ENCODE measurements at regions not wholly inside any gene's neighbourhood (a gene's known extent, or its start where the extent isn't known, plus 50 kb on each side); places are given as distances from the start of the nearest gene placed in this dataset.
"Not testable (repeated sequence)": the region's sequence is repeated elsewhere in the genome, so short reads cannot be mapped to it uniquely, and the experiment has no call there.

DNA sequence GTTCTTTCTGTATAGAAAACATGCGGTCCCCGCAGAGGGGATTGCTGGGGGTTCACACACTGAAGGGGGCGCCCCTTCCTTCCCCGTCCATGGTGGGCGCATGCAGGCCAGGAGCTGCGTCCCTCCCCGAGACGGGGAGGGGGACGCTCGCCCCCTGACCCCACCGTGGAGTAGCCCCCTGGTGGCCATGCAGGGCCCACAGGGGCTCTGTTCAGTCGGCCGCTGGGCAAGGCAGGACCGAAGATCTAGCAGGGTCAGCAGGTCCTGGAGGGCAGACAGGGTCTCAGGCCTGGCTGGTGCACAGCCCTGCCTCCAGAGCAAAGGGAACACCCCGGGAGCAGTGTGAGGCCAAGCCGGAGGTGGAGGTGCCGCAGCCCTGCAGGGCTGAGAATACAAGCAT is 4446.4 kb upstream of the TPTE start:
- H3K27ac Mint-ChIP-seq; H3K4me3 Mint-ChIP-seq; H3K36me3 Mint-ChIP-seq; DNase-seq (ENCODE audit: low spot score in 2 of 2, unreplicated experiment in 2 of 2); H3K9me3 Mint-ChIP-seq; H3K4me1 Mint-ChIP-seq; H3K27me3 Mint-ChIP-seq (ENCODE audit: low read depth): not testable (repeated sequence)

- not testable (repeated sequence) for H3K27ac Mint-ChIP-seq; H3K9me3 Mint-ChIP-seq; H3K4me3 Mint-ChIP-seq; H3K27me3 Mint-ChIP-seq (ENCODE audit: low read depth); DNase-seq (ENCODE audit: low spot score in 2 of 2, unreplicated experiment in 2 of 2); H3K4me1 Mint-ChIP-seq; H3K36me3 Mint-ChIP-seq
Measured at GRCh38 chr21:6075627-6076208, 4445.7 kb upstream of the TPTE start.

DNA sequence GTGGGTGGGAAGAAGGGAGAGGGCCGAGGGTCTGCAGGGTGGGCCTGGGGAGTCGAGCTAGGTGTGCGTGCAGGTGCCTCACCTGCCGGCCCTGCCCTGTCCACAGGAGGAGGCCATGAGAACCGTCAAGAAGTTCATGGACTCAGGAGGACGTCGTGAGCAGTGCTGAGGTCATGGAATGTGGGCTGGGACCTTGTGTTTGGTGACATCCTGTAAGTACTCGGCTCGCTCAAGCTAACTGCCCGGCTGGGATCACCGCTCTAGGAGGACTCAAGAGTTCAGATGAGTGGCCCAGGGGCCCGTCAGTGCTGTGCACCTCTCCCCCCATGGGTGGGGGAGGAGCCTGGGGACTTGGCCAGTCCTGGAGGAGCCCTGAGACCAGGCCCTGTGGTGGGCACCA is 4444.0 kb upstream of the TPTE start:
- DNase-seq (ENCODE audit: low spot score in 2 of 2, unreplicated experiment in 2 of 2); H3K27me3 Mint-ChIP-seq (ENCODE audit: low read depth); H3K4me1 Mint-ChIP-seq; H3K27ac Mint-ChIP-seq; H3K4me3 Mint-ChIP-seq; H3K36me3 Mint-ChIP-seq; H3K9me3 Mint-ChIP-seq: not testable (repeated sequence)

GRCh38 chr21:6078902-6079301 is 4442.5 kb upstream of the TPTE start:
- H3K36me3 Mint-ChIP-seq; H3K4me1 Mint-ChIP-seq; H3K9me3 Mint-ChIP-seq; H3K27ac Mint-ChIP-seq; DNase-seq (ENCODE audit: low spot score in 2 of 2, unreplicated experiment in 2 of 2); H3K4me3 Mint-ChIP-seq; H3K27me3 Mint-ChIP-seq (ENCODE audit: low read depth): not testable (repeated sequence)

- not testable (repeated sequence) for H3K4me3 Mint-ChIP-seq; H3K4me1 Mint-ChIP-seq; H3K36me3 Mint-ChIP-seq; H3K27me3 Mint-ChIP-seq (ENCODE audit: low read depth); H3K27ac Mint-ChIP-seq; DNase-seq (ENCODE audit: low spot score in 2 of 2, unreplicated experiment in 2 of 2); H3K9me3 Mint-ChIP-seq
Measured at GRCh38 chr21:6080941-6081655, 4440.3 kb upstream of the TPTE start.

DNA sequence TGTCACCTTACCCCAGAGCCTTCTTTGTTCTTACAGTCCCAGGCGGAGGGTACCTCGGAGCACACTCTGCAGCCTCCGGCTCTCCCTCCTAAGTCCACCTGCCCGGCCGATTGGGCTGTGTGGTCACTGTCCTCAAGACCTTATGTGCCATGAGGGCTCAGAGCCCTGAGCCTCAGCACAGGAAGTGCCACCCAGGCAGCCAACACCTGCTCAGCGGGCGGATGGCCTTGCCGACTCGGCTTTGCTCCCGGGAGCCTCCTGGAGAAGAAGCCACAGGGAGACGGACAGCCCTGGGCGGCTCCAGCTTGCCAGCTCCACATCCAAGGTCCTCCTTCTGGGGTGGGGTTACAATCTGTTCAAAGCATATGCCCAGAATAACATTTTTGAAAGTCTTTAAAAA is 4439.2 kb upstream of the TPTE start:
- H3K36me3 Mint-ChIP-seq; H3K27ac Mint-ChIP-seq; H3K9me3 Mint-ChIP-seq; H3K27me3 Mint-ChIP-seq (ENCODE audit: low read depth); H3K4me3 Mint-ChIP-seq; H3K4me1 Mint-ChIP-seq; DNase-seq (ENCODE audit: low spot score in 2 of 2, unreplicated experiment in 2 of 2): not testable (repeated sequence)

- H3K27ac Mint-ChIP-seq; H3K4me1 Mint-ChIP-seq; H3K9me3 Mint-ChIP-seq; DNase-seq (ENCODE audit: low spot score in 2 of 2, unreplicated experiment in 2 of 2); H3K36me3 Mint-ChIP-seq; H3K27me3 Mint-ChIP-seq (ENCODE audit: low read depth); H3K4me3 Mint-ChIP-seq: not testable (repeated sequence)
Measured at GRCh38 chr21:6083574-6084120, 4437.7 kb upstream of the TPTE start.

DNA sequence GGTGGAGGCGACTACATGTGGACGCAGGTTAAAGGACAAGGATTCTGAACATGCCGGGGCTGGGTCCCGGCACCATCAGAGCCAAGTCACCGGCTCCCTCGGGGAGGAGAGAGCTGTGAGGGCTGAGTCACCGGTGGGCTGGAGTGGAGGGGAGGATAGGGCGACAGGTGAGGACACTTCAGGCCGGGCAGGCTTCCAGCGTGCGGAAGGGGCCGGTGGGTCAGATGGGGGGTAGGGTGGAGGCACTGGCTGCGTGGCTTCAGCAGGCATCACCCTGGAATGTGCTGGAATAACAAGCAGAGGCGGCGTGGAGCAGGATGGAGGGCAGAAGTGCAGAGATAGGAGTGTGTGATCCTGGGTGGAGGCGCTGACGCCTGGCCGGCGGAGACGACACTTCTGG is 4435.3 kb upstream of the TPTE start:
- not testable (repeated sequence) for H3K27ac Mint-ChIP-seq; H3K4me1 Mint-ChIP-seq; H3K36me3 Mint-ChIP-seq; H3K9me3 Mint-ChIP-seq; H3K4me3 Mint-ChIP-seq; H3K27me3 Mint-ChIP-seq (ENCODE audit: low read depth); DNase-seq (ENCODE audit: low spot score in 2 of 2, unreplicated experiment in 2 of 2)

- not testable (repeated sequence) for H3K36me3 Mint-ChIP-seq; H3K4me1 Mint-ChIP-seq; H3K9me3 Mint-ChIP-seq; H3K4me3 Mint-ChIP-seq; DNase-seq (ENCODE audit: low spot score in 2 of 2, unreplicated experiment in 2 of 2); H3K27me3 Mint-ChIP-seq (ENCODE audit: low read depth); H3K27ac Mint-ChIP-seq
Measured at GRCh38 chr21:6087579-6088178, 4433.7 kb upstream of the TPTE start.

DNA sequence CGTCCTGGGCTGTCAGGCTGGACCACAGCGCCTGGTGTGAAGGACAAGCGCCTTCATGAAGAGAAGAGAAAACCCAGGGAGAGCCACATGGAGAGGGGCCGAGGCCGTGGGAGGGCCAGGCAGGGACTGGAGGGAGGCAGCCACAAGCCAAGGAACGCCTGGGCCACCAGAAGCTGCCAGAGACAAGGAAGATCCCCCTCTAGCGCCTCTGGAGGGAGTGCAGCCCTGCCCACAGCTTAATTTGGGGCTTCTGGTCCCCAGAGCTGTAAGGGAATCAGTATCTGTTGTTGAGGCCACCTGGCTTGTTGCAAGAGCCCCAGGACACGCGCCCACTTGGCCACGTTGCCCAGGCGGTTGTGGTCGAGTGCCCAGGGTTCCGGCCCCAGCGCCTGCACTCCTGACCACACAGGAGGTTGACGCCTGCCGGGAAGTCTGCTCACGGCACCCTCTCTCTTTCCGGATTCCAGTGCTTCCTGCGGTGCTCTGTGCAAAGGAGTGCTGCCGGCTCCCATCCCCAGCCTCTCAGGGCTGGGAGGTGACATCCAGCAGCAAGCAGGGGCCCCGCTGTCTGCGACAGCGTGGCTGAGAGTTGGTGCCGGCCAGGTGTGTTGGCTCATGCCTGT is 4431.0 kb upstream of the TPTE start:
- H3K36me3 Mint-ChIP-seq; H3K4me3 Mint-ChIP-seq; DNase-seq (ENCODE audit: low spot score in 2 of 2, unreplicated experiment in 2 of 2); H3K9me3 Mint-ChIP-seq; H3K27me3 Mint-ChIP-seq (ENCODE audit: low read depth); H3K27ac Mint-ChIP-seq; H3K4me1 Mint-ChIP-seq: not testable (repeated sequence)

DNA sequence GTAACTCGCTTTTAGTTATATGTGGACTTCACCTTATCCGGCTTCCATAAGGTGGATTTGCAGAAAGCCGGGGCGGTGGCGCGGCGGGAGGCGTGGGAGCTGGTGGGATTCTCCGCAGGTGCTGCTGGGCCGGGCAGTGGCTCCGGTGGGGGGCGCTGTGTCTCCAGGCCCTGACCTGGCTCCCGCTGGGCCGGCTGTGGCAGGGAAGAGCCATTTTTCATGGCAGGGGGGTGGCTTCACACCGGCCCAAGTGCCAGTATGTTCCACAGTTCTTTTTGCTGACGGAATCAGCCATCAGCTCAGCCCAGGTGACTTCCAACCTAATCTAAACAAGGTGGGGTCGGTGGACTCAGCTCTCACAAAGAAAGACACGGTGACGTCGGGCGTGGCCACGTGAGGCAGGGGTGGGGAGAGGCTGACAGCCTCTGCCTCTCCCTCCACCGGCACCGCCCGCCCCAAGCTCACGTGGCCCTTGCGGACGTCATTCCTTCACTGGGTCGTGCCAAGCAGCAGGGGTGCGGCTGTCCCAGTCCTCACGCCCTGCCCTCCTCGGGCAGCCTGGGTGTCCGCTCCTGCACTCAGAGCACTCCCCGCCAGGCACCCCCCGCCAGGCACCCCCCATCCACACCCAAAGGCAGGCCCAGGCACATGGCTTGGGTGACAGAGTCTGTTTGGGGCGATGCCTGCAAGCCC is 4429.9 kb upstream of the TPTE start:
- not testable (repeated sequence) for H3K27me3 Mint-ChIP-seq (ENCODE audit: low read depth); H3K4me3 Mint-ChIP-seq; H3K4me1 Mint-ChIP-seq; DNase-seq (ENCODE audit: low spot score in 2 of 2, unreplicated experiment in 2 of 2); H3K9me3 Mint-ChIP-seq; H3K36me3 Mint-ChIP-seq; H3K27ac Mint-ChIP-seq

- H3K9me3 Mint-ChIP-seq; DNase-seq (ENCODE audit: low spot score in 2 of 2, unreplicated experiment in 2 of 2); H3K27ac Mint-ChIP-seq; H3K4me3 Mint-ChIP-seq; H3K4me1 Mint-ChIP-seq; H3K36me3 Mint-ChIP-seq; H3K27me3 Mint-ChIP-seq (ENCODE audit: low read depth): not testable (repeated sequence)
Measured at GRCh38 chr21:6092401-6092800, 4429.0 kb upstream of the TPTE start.

DNA sequence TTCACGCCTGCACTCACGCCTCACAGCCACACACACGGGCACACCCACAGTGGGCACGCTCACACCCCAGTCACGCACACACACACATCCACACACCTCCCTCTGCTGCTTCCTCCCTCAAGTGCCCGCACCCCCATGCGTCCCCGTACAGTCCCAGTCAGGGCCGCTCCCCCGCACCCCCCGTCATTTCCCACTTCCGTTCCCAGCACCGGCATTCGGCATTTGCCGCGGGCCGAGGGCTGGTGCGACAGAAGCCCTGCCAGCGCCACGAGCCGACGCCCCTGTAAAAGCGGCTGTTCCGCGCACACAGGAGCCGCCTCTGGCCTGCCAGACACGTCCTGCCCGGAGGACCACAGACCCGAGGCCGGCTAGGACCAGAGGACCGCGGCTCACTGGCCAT is 4428.0 kb upstream of the TPTE start:
- H3K27me3 Mint-ChIP-seq (ENCODE audit: low read depth); H3K27ac Mint-ChIP-seq; H3K9me3 Mint-ChIP-seq; H3K4me1 Mint-ChIP-seq; H3K4me3 Mint-ChIP-seq; DNase-seq (ENCODE audit: low spot score in 2 of 2, unreplicated experiment in 2 of 2); H3K36me3 Mint-ChIP-seq: not testable (repeated sequence)

GRCh38 chr21:6093870-6094269 is 4427.5 kb upstream of the TPTE start:
- H3K36me3 Mint-ChIP-seq; H3K27me3 Mint-ChIP-seq (ENCODE audit: low read depth); H3K27ac Mint-ChIP-seq; H3K4me1 Mint-ChIP-seq; H3K9me3 Mint-ChIP-seq; H3K4me3 Mint-ChIP-seq; DNase-seq (ENCODE audit: low spot score in 2 of 2, unreplicated experiment in 2 of 2): not testable (repeated sequence)

Measured in mesothelial cell of epicardium (in vitro differentiated cells).